ENCODE measurements at regions not wholly inside any gene's neighbourhood (a gene's known extent, or its start where the extent isn't known, plus 50 kb on each side); places are given as distances from the start of the nearest gene placed in this dataset.

DNA sequence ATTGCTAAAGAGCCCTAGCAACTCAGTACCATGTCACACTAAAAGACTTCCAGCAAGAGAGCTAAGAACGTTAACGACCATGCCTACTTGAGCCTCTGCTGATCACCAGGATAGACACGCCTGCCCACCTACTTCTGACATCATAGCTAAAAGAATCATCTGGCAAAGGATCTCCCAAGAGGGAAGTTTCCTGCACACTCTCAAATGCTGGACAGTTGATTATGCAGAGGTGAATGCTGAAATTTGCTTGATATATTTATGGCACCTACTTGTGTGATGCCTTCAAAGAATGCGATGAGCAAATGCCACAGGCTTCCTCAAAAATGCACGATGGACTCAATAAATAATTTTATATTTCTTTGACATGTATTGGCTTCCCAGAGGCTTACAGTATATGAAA, 113.6 kb downstream of the GALC start:
- DNase-seq: no peak

DNA sequence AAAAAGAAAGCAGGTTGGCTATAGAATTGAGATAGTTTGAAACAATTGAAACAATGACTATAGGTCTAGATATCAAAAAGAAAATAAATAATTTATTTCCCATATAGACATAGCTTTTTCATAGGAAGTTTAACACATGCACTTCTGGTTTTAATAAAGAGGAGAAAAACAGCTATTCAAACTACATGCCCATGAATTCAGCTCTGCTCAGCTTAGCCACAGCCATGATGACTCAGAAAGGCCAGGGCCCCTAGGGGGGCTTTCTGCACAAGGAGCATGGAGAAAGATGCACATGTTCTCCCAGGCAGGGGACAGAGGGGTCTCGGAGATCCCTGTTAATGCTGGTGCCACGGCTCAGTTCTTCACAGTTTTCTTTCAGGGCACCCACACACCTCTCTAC, 114.0 kb downstream of the GALC start:
- no peak for DNase-seq

GRCh38 chr14:87877877-87878276, 115.1 kb downstream of the GALC start:
- DNase-seq: no peak

- no peak for DNase-seq
Observed at GRCh38 chr14:87874676-87875075, 118.3 kb downstream of the GALC start.

GRCh38 chr14:87873741-87874140, 119.2 kb downstream of the GALC start:
- DNase-seq: no peak

DNA sequence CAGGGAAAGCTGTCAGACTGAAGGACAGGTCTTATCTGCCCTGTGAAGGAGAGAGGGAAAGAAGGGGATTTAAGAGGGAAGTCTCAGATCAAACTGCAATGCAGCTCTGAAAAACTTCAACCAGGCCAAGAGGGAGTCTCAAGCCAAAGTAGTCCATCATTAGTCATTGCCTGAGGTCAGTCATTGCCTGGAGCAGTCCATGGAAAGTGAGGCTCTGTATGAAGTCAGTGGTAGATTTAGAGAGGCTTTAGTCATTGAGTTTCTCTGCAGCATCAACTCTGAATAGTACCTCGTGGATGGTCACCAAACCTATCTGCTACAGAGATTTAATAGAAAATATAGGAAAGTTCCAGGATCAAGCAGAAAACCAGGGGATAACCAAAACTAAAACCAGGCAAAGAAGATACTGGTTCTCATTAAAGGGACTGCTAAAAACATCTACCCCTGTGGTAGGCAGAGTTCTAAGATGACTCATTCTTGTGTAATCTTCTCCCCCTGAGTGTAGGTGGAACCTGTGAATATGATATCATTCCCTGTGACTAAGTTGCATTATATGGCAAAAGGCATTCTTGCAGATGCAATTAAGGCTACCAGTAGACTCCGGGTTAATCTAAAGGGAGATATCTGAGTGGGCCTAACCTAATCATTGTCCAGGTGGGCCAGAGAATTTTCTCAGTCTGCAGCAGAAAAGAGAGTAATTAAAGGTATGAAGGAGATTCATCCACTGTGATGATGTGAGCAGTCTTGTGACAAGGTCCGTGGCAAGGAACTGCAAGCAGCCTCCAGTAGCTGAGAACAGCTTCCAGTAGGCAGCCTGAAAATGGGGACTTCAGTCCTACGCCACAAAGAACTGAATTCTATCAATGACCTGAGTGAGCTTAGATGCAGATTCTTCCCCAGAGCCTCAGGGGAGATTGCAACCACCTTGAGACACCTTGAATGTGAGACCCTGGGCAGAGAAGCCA, 123.1 kb downstream of the GALC start:
- DNase-seq: no peak

DNA sequence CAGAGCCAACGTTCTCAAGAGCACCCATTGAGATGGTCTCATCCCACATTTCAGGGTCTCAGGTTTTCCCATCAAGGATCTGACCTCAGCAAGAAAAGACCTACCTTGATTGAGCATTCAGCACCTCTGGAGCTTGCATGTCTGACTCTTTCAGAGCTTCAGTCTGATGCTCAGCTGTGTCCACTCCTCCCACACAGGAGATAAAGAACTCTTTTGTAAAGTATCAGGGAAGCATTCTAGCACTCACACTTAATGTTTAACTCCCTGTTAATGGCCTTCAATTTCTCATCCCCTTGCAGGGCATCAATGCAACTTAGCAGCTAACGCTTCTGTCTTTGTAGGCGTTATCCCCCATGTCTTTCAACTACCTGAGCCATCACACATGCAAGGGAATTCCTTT, 124.1 kb downstream of the GALC start:
- no peak for DNase-seq

DNA sequence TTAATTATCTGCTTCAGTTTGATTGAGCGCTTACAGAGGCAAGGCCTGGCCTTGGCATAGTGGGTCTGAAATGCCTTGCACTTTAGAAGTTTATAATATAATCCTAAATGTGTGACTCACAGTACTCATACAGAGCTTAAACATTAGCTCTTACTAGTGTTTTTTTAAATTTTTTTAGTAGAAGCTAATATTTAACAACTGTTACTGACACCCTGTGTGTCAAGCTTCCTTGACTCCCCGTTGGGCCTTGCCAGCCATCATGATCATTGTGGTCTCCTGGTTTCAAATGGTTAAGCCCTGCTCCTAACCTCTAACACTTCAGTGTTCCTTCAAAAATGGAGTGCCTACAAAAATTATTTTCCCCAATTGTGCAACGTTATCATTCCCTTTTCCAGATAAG, 126.9 kb downstream of the GALC start:
- no peak for DNase-seq

DNA sequence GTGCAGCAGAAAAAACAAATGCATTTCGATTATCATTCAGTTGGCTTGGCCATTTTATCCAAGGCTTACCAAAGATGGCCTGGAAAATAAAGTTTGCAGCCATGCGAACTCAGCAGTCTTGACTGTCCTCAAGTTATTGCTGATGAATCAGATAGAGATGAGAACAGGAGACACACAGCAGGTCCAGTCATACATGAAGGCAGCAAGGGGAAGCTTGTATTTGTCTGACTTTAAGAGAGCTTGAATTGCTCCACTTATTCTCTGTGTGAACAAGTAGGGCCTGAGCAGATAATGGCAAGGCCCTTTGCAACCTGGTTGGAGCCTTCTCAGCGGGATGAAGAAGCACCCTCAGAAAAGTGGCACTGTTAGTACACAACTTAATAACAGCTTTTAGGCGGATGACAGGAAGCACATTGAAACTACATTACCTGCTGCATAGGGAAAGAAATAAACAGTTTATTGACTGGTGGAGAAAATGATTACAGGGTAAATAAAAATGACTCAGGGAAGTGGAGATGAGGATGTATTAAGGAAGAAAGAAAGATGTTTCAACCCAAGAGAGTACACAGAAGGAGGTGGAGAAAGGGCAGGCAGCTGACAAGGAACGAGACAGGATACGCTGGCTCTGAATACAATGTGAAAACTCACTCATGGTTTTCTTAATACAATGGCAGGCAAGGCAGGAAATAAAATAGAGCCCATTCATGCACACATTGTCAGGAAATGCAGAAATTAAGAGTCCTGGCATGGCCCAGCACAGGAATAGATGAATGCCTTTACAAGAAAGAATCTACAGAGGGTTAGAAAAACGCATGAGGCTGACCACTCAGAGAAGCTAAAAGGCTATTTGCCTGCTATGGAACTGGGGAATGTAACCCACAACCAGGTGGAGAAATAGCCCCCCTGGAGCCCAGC, 128.4 kb downstream of the GALC start:
- DNase-seq: no peak

GRCh38 chr14:87863047-87863446, 129.9 kb downstream of the GALC start:
- DNase-seq: no peak

DNA sequence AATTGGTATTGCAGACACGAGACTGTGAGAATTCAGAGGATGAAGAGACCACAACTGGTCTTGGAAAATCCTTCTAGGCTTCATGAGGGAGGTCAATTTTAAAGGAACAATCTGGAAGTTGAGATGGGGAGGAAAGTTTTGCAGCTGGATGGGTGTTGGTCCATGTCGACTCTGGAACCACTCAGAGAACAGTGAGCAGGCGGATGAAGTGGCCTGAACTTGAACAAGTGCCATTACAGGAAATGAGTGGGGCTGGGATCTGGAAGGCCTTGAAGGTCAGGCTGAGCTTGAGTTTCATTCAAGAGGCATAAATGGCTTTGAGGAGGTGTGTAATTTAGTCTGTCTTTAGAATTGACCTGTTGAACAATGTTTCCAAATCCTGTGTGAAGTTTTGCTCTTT, 140.9 kb downstream of the GALC start:
- no peak for DNase-seq

DNA sequence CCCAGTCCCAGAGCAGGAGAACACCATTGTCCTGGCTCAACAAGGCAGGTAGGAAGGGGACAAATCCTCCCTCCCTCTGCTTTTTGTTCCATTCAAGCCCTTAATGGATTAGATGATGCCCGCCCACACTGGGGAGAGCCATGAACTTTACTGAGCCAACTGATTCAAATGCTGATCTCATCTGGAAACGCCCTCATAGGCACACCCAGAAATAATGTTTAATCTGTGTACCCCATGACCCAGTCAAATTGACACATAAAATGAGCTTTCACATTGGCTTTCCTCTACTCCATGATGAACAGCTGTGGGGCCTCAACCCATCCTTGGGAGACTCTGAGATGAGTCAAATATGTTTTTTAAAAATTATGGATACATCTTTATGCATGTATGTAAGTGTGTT, 141.8 kb downstream of the GALC start:
- DNase-seq: no peak

GRCh38 chr14:87847216-87847755, 145.7 kb downstream of the GALC start:
- DNase-seq: no peak

- no peak for DNase-seq
Observed at GRCh38 chr14:87840906-87841305, 152.1 kb downstream of the GALC start.

GRCh38 chr14:87838931-87839330, 154.1 kb downstream of the GALC start:
- DNase-seq: no peak

GRCh38 chr14:87837296-87837695, 155.7 kb downstream of the GALC start:
- no peak for DNase-seq

DNA sequence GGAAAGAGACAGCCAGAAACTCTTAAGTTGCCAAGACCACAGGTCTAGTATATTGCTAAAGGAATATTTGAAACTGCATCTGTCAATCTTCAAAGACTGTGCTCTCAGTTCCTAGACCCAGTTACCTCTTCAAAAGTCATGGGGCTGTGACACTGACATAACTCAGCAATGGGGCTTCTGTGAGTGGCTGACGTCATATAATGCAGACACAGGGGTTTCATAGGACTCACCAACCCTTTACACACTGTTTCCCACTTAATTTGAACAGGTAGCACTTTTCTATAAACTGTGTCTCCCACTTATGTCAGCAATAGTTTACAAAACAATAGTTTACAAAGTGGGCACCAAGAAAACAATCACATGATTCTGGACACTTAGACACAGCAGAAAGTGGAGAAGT, 158.4 kb downstream of the GALC start:
- DNase-seq: no peak

DNA sequence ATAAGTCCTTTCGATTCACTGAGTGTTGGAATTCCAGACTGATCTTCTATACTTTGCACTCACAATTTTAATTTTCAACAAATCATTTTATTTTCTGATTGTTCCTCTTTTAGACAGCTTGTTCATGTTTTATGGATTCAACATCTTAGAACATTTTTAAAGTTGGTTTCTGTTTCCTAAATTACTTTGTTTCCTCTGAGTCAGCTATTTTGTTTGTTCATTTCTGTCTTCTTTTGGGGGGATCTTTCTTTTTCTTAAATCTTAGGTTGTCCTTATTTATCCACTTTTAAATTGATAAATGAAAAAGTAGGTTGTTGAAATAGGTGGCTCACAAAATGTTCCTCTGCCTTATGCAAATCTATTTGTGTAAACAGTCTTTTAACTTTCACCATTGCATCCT, 160.0 kb downstream of the GALC start:
- no peak for DNase-seq

- DNase-seq: no peak
Observed at GRCh38 chr14:87830443-87831096, 162.4 kb downstream of the GALC start.

- no peak for DNase-seq
Observed at GRCh38 chr14:87829543-87829942, 163.4 kb downstream of the GALC start.

DNA sequence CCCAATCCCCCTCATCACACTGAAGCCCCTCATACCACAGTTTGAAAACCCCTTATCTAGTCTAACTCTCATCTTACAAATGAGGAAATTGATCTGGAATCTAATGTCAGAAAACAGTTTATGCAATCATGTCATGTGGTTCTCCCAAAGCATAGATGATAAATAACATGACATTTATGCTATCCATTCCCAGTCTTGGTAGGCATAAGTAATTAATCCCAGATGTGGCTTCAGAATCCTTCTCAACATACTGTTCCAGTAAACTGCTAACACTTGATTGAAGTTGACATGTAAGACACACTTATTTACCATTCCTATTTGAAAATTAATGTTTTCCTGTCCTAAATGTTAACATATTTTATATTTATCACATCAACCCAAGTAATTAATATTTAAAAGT, 168.7 kb downstream of the GALC start:
- no peak for DNase-seq

DNA sequence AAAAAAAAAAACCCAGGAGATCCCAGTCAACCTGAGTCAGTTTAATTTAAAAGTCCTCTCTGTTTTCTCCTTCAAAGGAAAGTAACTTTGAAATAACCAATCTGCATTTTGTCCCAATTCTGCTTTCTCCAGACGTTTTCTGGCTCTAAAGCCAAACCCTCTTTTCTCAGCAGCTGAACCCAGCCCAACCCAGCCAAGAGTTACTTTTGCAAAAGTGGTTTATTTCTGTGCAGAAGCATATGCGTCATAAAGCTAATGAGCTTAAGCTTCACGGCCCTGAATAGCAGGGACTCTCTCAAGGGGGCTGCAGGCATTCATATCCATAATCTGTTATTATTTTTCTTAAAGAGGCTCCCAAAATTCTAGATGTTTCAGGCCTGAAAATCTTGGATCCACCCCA, 176.6 kb downstream of the GALC start:
- DNase-seq: no peak

- no peak for DNase-seq
Observed at GRCh38 chr14:87815121-87815520, 177.9 kb downstream of the GALC start.
